ENCODE measurements at regions not wholly inside any gene's neighbourhood (a gene's known extent, or its start where the extent isn't known, plus 50 kb on each side); places are given as distances from the start of the nearest gene placed in this dataset.
A peak's percentile ranks its signal among the peaks of the same experiment; 100 is the strongest.
"Not testable (repeated sequence)": the region's sequence is repeated elsewhere in the genome, so short reads cannot be mapped to it uniquely, and the experiment has no call there.

DNA sequence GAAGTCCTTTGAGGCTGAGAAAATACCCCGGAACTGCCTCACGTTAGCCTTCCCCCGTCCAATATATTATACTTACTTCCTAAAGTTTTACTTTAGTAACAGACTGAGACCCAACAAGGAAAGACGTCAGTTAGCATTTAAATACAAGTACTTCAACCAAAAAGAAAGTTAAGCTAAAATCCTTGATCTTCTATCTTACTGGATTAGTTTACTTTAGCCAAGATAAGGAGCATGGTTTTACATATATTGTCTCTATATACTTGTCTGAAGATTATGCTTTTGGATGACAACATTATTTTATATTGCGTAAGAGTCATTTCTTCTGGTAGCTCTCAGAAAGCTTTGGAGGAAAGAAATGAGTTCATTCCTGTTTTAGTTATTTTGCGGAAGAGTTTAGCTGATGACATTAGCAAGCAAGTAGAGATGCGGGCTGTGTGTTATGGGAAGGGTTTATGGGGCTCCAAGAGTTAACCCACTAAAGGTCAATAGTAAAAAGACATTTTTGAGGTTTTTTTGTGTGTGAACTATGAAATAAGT lies 532.9 kb downstream of the ZNF516 start:
- Histone ChIP-seq H3K27me3 (no peaks in the 10 kb centered on the region), H3K4me1 (no peaks in the 10 kb centered on the region), H3K27ac (no peak overlapping the region), H3K36me3 (no peaks in the 10 kb centered on the region), H3K9me3 (no peaks in the 10 kb centered on the region), H3K4me3 (no peak overlapping the region)
- in situ Hi-C loops (cut with MboI; ENCODE audit: low sequenced_read_pairs in 4 of 4) (no loop called here), intact Hi-C loops (cut with DNase I; ENCODE audit: low total_unique reads) (no loop called here)
- TF ChIP-seq POLR2A (IDR thresholded peaks at IDR 0.05): no peak
- TF ChIP-seq, protein P1, sequence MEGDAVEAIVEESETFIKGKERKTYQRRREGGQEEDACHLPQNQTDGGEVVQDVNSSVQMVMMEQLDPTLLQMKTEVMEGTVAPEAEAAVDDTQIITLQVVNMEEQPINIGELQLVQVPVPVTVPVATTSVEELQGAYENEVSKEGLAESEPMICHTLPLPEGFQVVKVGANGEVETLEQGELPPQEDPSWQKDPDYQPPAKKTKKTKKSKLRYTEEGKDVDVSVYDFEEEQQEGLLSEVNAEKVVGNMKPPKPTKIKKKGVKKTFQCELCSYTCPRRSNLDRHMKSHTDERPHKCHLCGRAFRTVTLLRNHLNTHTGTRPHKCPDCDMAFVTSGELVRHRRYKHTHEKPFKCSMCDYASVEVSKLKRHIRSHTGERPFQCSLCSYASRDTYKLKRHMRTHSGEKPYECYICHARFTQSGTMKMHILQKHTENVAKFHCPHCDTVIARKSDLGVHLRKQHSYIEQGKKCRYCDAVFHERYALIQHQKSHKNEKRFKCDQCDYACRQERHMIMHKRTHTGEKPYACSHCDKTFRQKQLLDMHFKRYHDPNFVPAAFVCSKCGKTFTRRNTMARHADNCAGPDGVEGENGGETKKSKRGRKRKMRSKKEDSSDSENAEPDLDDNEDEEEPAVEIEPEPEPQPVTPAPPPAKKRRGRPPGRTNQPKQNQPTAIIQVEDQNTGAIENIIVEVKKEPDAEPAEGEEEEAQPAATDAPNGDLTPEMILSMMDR (IDR thresholded peaks at IDR 0.05 in 4 of 5, conservative IDR thresholded peaks at IDR 0.05 in 1 of 5): no peak
- DNase-seq (no peak), ATAC-seq (no peak)

DNA sequence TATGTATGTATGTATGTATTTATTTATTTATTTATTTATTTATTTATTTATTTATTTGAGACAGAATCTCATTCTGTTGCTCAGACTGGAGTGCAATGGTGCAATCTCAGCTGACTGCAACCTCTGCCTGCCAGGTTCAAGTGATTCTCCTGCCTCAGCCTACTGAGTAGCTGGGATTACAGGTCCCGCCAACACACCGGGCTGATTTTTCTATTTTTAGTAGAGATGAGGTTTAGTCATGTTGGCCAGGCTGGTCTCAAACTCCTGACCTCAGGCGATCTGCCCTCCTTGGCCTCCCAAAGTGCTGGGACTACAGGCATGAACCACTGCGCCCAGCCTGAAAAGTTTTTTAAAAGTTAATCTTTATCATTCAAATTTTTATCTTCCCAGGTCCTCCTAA lies 532.9 kb upstream of the SMIM21 start:
- intact Hi-C loops (cut with DNase I; ENCODE audit: low total_unique reads); H3K4me1 ChIP-seq; H3K9me3 ChIP-seq; H3K4me3 ChIP-seq; H3K36me3 ChIP-seq; H3K27me3 ChIP-seq; H3K27ac ChIP-seq; in situ Hi-C loops (cut with MboI; ENCODE audit: low sequenced_read_pairs in 4 of 4): not testable (repeated sequence)
- DNase-seq: peak in 1 of 2 donors; percentile 17
- ATAC-seq: peak in 1 of 2 donors; percentile 23

DNA sequence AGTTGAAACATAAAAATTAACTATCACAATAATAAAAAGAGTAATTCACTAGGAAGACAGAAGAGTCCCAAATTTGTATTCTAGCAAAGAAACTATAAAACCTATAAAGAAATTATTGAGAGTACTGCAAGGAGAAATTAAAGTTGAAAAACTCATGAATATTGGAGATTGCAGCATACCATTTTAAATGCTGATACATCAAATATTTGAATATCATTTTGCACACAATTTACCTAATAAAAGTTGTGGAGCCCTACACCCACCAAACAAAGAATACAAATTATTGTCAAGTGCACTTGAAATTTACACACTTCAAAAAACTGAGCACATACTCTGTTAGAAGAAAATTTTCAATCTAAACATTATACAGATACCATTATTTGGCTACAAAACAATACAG lies 531.6 kb upstream of the SMIM21 start:
- no peaks in the 10 kb centered on the region for H3K27me3 ChIP-seq
- in situ Hi-C loops (cut with MboI; ENCODE audit: low sequenced_read_pairs in 4 of 4) (no loop called here), intact Hi-C loops (cut with DNase I; ENCODE audit: low total_unique reads) (no loop called here)
- TF ChIP-seq POLR2A (IDR thresholded peaks at IDR 0.05): no peak
- TF ChIP-seq, protein P1 (IDR thresholded peaks at IDR 0.05 in 4 of 5, conservative IDR thresholded peaks at IDR 0.05 in 1 of 5): no peak
- DNase-seq (no peak), ATAC-seq (no peak)
- H3K9me3 ChIP-seq: no peaks in the 10 kb centered on the region
- H3K36me3 ChIP-seq: no peaks in the 10 kb centered on the region
- H3K4me1 ChIP-seq: no peaks in the 10 kb centered on the region
- H3K27ac ChIP-seq: no peak overlapping the region
- H3K4me3 ChIP-seq: no peak overlapping the region

DNA sequence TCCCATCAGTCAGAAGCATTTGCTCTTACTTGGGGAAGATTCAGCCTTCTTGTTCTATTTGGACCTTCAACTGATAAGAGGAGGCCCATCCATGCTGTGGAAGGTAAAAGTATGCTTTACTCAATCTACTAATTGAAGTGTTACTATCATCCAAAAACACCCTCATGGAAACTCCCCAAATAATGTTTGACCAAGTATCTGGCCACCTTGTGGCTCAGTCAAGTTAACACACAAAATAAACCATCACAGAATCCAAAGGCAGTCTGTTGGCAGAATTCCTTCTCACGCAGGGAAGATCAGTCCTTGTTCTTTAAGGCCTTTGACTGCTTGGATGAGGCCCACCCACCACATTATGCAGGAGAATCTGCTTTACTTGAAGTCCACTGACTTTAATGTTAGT lies 531.2 kb upstream of the SMIM21 start:
- H3K4me3 ChIP-seq: no peak overlapping the region
- H3K4me1 ChIP-seq: no peaks in the 10 kb centered on the region
- in situ Hi-C loops (cut with MboI; ENCODE audit: low sequenced_read_pairs in 4 of 4) (no loop called here), intact Hi-C loops (cut with DNase I; ENCODE audit: low total_unique reads) (no loop called here)
- DNase-seq (no peak), ATAC-seq (no peak)
- no peak for TF ChIP-seq POLR2A (IDR thresholded peaks at IDR 0.05)
- TF ChIP-seq, protein P1 (IDR thresholded peaks at IDR 0.05 in 4 of 5, conservative IDR thresholded peaks at IDR 0.05 in 1 of 5): no peak
- no peaks in the 10 kb centered on the region for H3K9me3 ChIP-seq
- no peak overlapping the region for H3K27ac ChIP-seq
- no peaks in the 10 kb centered on the region for H3K27me3 ChIP-seq
- H3K36me3 ChIP-seq: no peaks in the 10 kb centered on the region

DNA sequence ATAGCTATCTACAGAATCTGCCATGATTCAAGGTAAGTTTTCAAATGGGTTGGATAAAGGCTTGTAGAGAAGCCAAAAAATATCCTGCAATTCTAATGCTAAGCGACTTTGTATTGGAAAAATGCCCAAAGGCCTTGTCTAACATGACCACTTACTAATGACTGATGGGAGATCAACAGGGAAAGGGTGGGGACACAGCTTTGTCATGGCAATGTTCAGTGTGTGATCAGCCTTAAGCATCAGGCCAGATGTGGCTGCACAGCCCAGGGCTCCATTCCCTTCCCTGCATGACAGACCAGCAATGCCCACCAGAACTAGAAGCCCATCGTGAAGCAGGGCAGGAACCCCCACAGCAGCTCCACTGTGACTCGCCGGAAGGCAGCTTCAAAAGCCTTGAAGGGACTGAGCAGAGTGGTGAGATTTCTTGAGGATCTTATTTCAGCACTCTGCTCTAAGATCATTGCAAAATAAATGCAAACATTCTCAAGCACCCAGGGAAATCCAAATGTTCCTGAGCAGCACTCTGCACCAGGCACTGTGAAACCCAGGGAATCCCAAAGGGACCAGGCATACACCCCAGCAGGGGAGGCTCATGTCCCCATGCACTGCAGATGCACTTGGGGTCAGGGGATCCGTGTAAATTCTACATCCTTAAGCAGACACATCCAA lies 517.9 kb upstream of the SMIM21 start:
- H3K27ac ChIP-seq: no peak overlapping the region
- intact Hi-C loops (cut with DNase I; ENCODE audit: low total_unique reads): no loop called here

More for the DNA sequence above, 517.9 kb upstream of the SMIM21 start:
- Histone ChIP-seq H3K9me3 (peaks cover 0 to 4% (median 0%) of the 10 kb centered on the region in 3 donors), H3K4me3 (no peak overlapping the region), H3K4me1 (no peaks in the 10 kb centered on the region), H3K27me3 (no peaks in the 10 kb centered on the region), H3K36me3 (no peaks in the 10 kb centered on the region)
- no peak for ATAC-seq
- TF ChIP-seq, protein P1 (IDR thresholded peaks at IDR 0.05 in 4 of 5, conservative IDR thresholded peaks at IDR 0.05 in 1 of 5): no peak
- TF ChIP-seq POLR2A (IDR thresholded peaks at IDR 0.05): no peak
- in situ Hi-C loops (cut with MboI; ENCODE audit: low sequenced_read_pairs in 4 of 4): no loop called here
- DNase-seq: no peak
